Breast epithelium (tissue), 3 donors: ENCODE measurements at regions not wholly inside any gene's neighbourhood (a gene's known extent, or its start where the extent isn't known, plus 50 kb on each side); places are given as distances from the start of the nearest gene placed in this dataset.

ENCODE experiments used
- CTCF ChIP-seq, 3 donors: fragments of 450-650 bp; IDR thresholded peaks; one replicate each; pipeline ENCODE4 v1.5.1; 2016 to 2017; ENCODE audit warnings: antibody characterized with exemption in 3 of 3, mild to moderate bottlenecking in 3 of 3, moderate library complexity in 3 of 3
- POLR2A ChIP-seq: fragments of 450-650 bp; IDR thresholded peaks from one replicate; pipeline ENCODE4 v1.6.1; 2016; ENCODE audit warnings: antibody characterized with exemption, mild to moderate bottlenecking, moderate library complexity
- POLR2AphosphoS5 ChIP-seq, 3 donors: sonication (generic); formaldehyde crosslinking; IDR thresholded peaks; one replicate each; pipeline ENCODE4 v1.6.1; 2017; ENCODE audit warnings: antibody characterized with exemption in 3 of 3

- TF ChIP-seq POLR2A = no peak
- TF ChIP-seq CTCF (IDR thresholded peaks at IDR 0.05) = no peak
- no peak for TF ChIP-seq POLR2AphosphoS5 (IDR thresholded peaks at IDR 0.05)
These were observed 65.4 kb downstream of the UTRN start for GRCh38 chr6:144350528-144350880.
